Subcutaneous abdominal adipose tissue (tissue), 5 donors: ENCODE measurements at regions not wholly inside any gene's neighbourhood (a gene's known extent, or its start where the extent isn't known, plus 50 kb on each side); places are given as distances from the start of the nearest gene placed in this dataset.
A peak's percentile ranks its signal among the peaks of the same experiment; 100 is the strongest.

Source experiments
- H3K27ac ChIP-seq: one replicate; pipeline ENCODE4 v1.7.0; 2013; ENCODE audit warnings: low read depth, mild to moderate bottlenecking, inconsistent platforms, low read length, moderate library complexity
- H3K27me3 ChIP-seq, 5 donors: one replicate each; pipeline ENCODE4 v1.7.0; 2013; ENCODE audit warnings: low read length in 5 of 5, inconsistent platforms in 1 of 5; ENCODE audit not compliant: control insufficient read depth in 5 of 5, insufficient read depth in 4 of 5
- H3K36me3 ChIP-seq, 5 donors: one replicate each; pipeline ENCODE4 v1.7.0; 2013; ENCODE audit warnings: low read length in 5 of 5; ENCODE audit not compliant: control insufficient read depth in 5 of 5, insufficient read depth in 5 of 5
- H3K4me1 ChIP-seq, 5 donors: one replicate each; pipeline ENCODE4 v1.7.0; 2013; ENCODE audit warnings: low read length in 5 of 5, mild to moderate bottlenecking in 3 of 5, moderate library complexity in 1 of 5; ENCODE audit not compliant: control insufficient read depth in 5 of 5, insufficient read depth in 5 of 5
- H3K4me3 ChIP-seq, 5 donors: one replicate each; pipeline ENCODE4 v1.7.0; 2013; ENCODE audit warnings: low read length in 5 of 5, low read depth in 1 of 5
- H3K9ac ChIP-seq, 5 donors: one replicate each; pipeline ENCODE4 v1.7.0; 2013; ENCODE audit warnings: low read length in 5 of 5, mild to moderate bottlenecking in 4 of 5, moderate library complexity in 3 of 5
- H3K9me3 ChIP-seq, 5 donors: one replicate each; pipeline ENCODE4 v1.7.0; 2013; ENCODE audit warnings: low read length in 5 of 5; ENCODE audit not compliant: control insufficient read depth in 5 of 5
- donor health status: healthy.
- donor health status: healthy.
- donor health status: healthy.
- donor health status: healthy.
- donor health status: healthy.

- H3K4me1 ChIP-seq, result peaks cover 4 to 20% (median 18%) of the 10 kb centered on the region in 5 donors
- no peaks in the 10 kb centered on the region for H3K27me3 ChIP-seq
- no peak overlapping the region for H3K4me3 ChIP-seq
- H3K36me3 ChIP-seq, result no peaks in the 10 kb centered on the region
- no peaks in the 10 kb centered on the region for H3K9me3 ChIP-seq
- no peak overlapping the region for H3K9ac ChIP-seq
- no peak overlapping the region for H3K27ac ChIP-seq
Observed at GRCh38 chr14:22505697-22506377, 83.2 kb downstream of the DAD1 start.

GRCh38 chr14:22505309-22505696 lies 83.7 kb downstream of the DAD1 start:
- no peaks in the 10 kb centered on the region for H3K9me3 ChIP-seq
- H3K4me1 ChIP-seq, result peaks cover 1 to 18% (median 14%) of the 10 kb centered on the region in 5 donors
- no peak overlapping the region for H3K27ac ChIP-seq
- H3K9ac ChIP-seq, result no peak overlapping the region
- H3K27me3 ChIP-seq, result no peaks in the 10 kb centered on the region
- H3K4me3 ChIP-seq, result no peak overlapping the region
- no peaks in the 10 kb centered on the region for H3K36me3 ChIP-seq

- Histone ChIP-seq H3K9me3 (no peaks in the 10 kb centered on the region), H3K4me1 (peaks cover 0 to 18% (median 8%) of the 10 kb centered on the region in 5 donors), H3K27ac (peak overlapping the region; percentile 28), H3K9ac (peak overlapping the region in 1 of 5 donors; percentile 14), H3K4me3 (peak overlapping the region in 3 of 5 donors; percentile 9 to 42 (median 23)), H3K36me3 (no peaks in the 10 kb centered on the region), H3K27me3 (no peaks in the 10 kb centered on the region)
Observed at GRCh38 chr14:22502551-22502950, 86.5 kb downstream of the DAD1 start.

GRCh38 chr14:22502007-22502406 lies 87.0 kb downstream of the DAD1 start:
- Histone ChIP-seq H3K36me3 (no peaks in the 10 kb centered on the region), H3K27me3 (peaks cover 0 to 3% (median 0%) of the 10 kb centered on the region in 5 donors), H3K9me3 (no peaks in the 10 kb centered on the region), H3K4me3 (peak overlapping the region in 3 of 5 donors; percentile 30 to 42 (median 39)), H3K9ac (peak overlapping the region in 2 of 5 donors; percentile 14 to 30), H3K4me1 (peaks cover 0 to 18% (median 8%) of the 10 kb centered on the region in 5 donors), H3K27ac (peak overlapping the region; percentile 28)

- no peaks in the 10 kb centered on the region for H3K9me3 ChIP-seq
- H3K4me1 ChIP-seq, result peaks cover 0 to 18% (median 5%) of the 10 kb centered on the region in 5 donors
- H3K36me3 ChIP-seq, result no peaks in the 10 kb centered on the region
- H3K27ac ChIP-seq, result no peak overlapping the region
- peak overlapping the region in 3 of 5 donors; percentile 13 to 42 (median 30) for H3K4me3 ChIP-seq
- peak overlapping the region in 1 of 5 donors; percentile 8 for H3K9ac ChIP-seq
- H3K27me3 ChIP-seq, result peaks cover 0 to 3% (median 0%) of the 10 kb centered on the region in 5 donors
Observed at GRCh38 chr14:22500954-22501726, 87.9 kb downstream of the DAD1 start.

- no peaks in the 10 kb centered on the region for H3K36me3 ChIP-seq
- H3K27ac ChIP-seq, result no peak overlapping the region
- peaks cover 0 to 3% (median 0%) of the 10 kb centered on the region in 5 donors for H3K27me3 ChIP-seq
- no peak overlapping the region for H3K9ac ChIP-seq
- H3K9me3 ChIP-seq, result no peaks in the 10 kb centered on the region
- H3K4me3 ChIP-seq, result no peak overlapping the region
- peaks cover 0 to 18% (median 5%) of the 10 kb centered on the region in 5 donors for H3K4me1 ChIP-seq
Observed at GRCh38 chr14:22500525-22500924, 88.5 kb downstream of the DAD1 start.

- H3K9me3 ChIP-seq, result no peaks in the 10 kb centered on the region
- no peaks in the 10 kb centered on the region for H3K36me3 ChIP-seq
- H3K9ac ChIP-seq, result no peak overlapping the region
- H3K4me1 ChIP-seq, result peaks cover 0 to 17% (median 8%) of the 10 kb centered on the region in 5 donors
- H3K4me3 ChIP-seq, result no peak overlapping the region
- H3K27ac ChIP-seq, result no peak overlapping the region
- peaks cover 0 to 3% (median 0%) of the 10 kb centered on the region in 5 donors for H3K27me3 ChIP-seq
Observed at GRCh38 chr14:22497671-22498093, 91.3 kb downstream of the DAD1 start.

GRCh38 chr14:22497144-22497423 lies 91.9 kb downstream of the DAD1 start:
- Histone ChIP-seq H3K9ac (no peak overlapping the region), H3K9me3 (no peaks in the 10 kb centered on the region), H3K36me3 (no peaks in the 10 kb centered on the region), H3K4me3 (no peak overlapping the region), H3K27me3 (peaks cover 0 to 3% (median 0%) of the 10 kb centered on the region in 5 donors), H3K4me1 (peaks cover 3 to 16% (median 8%) of the 10 kb centered on the region in 5 donors), H3K27ac (no peak overlapping the region)

GRCh38 chr14:22494486-22495135 lies 94.4 kb downstream of the DAD1 start:
- H3K4me1 ChIP-seq, result peaks cover 0 to 17% (median 9%) of the 10 kb centered on the region in 5 donors
- H3K9ac ChIP-seq, result no peak overlapping the region
- H3K27ac ChIP-seq, result no peak overlapping the region
- H3K36me3 ChIP-seq, result no peaks in the 10 kb centered on the region
- H3K27me3 ChIP-seq, result peaks cover 0 to 7% (median 3%) of the 10 kb centered on the region in 5 donors
- no peaks in the 10 kb centered on the region for H3K9me3 ChIP-seq
- H3K4me3 ChIP-seq, result no peak overlapping the region

- H3K9ac ChIP-seq, result no peak overlapping the region
- no peaks in the 10 kb centered on the region for H3K9me3 ChIP-seq
- H3K27me3 ChIP-seq, result peaks cover 0 to 7% (median 3%) of the 10 kb centered on the region in 5 donors
- H3K4me1 ChIP-seq, result peaks cover 3 to 25% (median 12%) of the 10 kb centered on the region in 5 donors
- no peaks in the 10 kb centered on the region for H3K36me3 ChIP-seq
- no peak overlapping the region for H3K27ac ChIP-seq
- no peak overlapping the region for H3K4me3 ChIP-seq
Observed at GRCh38 chr14:22493753-22494152, 95.3 kb downstream of the DAD1 start.
